ENCODE measurements at regions not wholly inside any gene's neighbourhood (a gene's known extent, or its start where the extent isn't known, plus 50 kb on each side); places are given as distances from the start of the nearest gene placed in this dataset.

- TF ChIP-seq, protein P1, sequence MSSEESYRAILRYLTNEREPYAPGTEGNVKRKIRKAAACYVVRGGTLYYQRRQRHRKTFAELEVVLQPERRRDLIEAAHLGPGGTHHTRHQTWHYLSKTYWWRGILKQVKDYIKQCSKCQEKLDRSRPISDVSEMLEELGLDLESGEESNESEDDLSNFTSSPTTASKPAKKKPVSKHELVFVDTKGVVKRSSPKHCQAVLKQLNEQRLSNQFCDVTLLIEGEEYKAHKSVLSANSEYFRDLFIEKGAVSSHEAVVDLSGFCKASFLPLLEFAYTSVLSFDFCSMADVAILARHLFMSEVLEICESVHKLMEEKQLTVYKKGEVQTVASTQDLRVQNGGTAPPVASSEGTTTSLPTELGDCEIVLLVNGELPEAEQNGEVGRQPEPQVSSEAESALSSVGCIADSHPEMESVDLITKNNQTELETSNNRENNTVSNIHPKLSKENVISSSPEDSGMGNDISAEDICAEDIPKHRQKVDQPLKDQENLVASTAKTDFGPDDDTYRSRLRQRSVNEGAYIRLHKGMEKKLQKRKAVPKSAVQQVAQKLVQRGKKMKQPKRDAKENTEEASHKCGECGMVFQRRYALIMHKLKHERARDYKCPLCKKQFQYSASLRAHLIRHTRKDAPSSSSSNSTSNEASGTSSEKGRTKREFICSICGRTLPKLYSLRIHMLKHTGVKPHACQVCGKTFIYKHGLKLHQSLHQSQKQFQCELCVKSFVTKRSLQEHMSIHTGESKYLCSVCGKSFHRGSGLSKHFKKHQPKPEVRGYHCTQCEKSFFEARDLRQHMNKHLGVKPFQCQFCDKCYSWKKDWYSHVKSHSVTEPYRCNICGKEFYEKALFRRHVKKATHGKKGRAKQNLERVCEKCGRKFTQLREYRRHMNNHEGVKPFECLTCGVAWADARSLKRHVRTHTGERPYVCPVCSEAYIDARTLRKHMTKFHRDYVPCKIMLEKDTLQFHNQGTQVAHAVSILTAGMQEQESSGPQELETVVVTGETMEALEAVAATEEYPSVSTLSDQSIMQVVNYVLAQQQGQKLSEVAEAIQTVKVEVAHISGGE (tag by site-specific recombination; conservative IDR thresholded peaks at IDR 0.05; ENCODE audit: low read depth) = no peak
- TF ChIP-seq, protein P2, sequence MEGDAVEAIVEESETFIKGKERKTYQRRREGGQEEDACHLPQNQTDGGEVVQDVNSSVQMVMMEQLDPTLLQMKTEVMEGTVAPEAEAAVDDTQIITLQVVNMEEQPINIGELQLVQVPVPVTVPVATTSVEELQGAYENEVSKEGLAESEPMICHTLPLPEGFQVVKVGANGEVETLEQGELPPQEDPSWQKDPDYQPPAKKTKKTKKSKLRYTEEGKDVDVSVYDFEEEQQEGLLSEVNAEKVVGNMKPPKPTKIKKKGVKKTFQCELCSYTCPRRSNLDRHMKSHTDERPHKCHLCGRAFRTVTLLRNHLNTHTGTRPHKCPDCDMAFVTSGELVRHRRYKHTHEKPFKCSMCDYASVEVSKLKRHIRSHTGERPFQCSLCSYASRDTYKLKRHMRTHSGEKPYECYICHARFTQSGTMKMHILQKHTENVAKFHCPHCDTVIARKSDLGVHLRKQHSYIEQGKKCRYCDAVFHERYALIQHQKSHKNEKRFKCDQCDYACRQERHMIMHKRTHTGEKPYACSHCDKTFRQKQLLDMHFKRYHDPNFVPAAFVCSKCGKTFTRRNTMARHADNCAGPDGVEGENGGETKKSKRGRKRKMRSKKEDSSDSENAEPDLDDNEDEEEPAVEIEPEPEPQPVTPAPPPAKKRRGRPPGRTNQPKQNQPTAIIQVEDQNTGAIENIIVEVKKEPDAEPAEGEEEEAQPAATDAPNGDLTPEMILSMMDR (tag by site-specific recombination; IDR thresholded peaks at IDR 0.05) = no peak
- TF ChIP-seq ZNF704 (tag by site-specific recombination; IDR thresholded peaks at IDR 0.05) (no peak), YY2 (tag by site-specific recombination; IDR thresholded peaks at IDR 0.05) (no peak), KLF8 (tag by site-specific recombination; IDR thresholded peaks at IDR 0.05) (no peak), IKZF3 (tag by site-specific recombination; IDR thresholded peaks at IDR 0.05) (no peak), ZNF174 (tag by site-specific recombination; IDR thresholded peaks at IDR 0.05) (no peak), ZNF544 (tag by site-specific recombination; IDR thresholded peaks at IDR 0.05) (no peak), ZNF777 (tag by site-specific recombination; IDR thresholded peaks at IDR 0.05; ENCODE audit: borderline replicate concordance) (no peak), ZIC2 (tag by site-specific recombination; IDR thresholded peaks at IDR 0.05) (no peak)
Measured at GRCh38 chr10:107357033-107357432, 192.5 kb upstream of the SORCS1 start (continued).

DNA sequence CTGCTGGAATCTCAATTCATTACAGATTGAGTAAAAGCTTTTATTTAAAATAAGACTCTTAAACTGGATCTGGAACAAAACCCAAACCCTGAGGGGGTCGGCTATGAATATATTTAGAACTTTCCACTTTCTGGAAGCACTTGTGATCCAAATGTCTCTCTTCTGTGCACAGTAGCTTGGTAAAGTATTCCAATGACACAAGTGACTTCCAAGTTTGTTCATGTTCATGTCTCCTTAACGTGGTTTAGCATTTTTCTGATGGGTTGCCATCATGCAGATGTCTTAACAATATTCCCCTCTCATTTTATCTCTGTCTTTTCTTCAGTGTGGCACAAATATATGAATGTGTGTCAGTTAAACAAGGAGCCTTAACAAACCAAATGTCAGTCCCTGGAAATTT, 191.9 kb upstream of the SORCS1 start:
- Histone ChIP-seq H3K36me3 (ENCODE audit: control insufficient read depth in 2 of 2, insufficient read depth in 1 of 2, low read length in 2 of 2) (no peaks in the 10 kb centered on the region), H3K9me3 (ENCODE audit: control insufficient read depth, insufficient read depth, low read depth, low read length) (no peaks in the 10 kb centered on the region), H3K4me1 (ENCODE audit: control insufficient read depth, insufficient read depth, low read length) (no peaks in the 10 kb centered on the region), H3K27ac (ENCODE audit: extremely low read depth, low read depth, low read length) (no peak overlapping the region), H3K4me3 (ENCODE audit: low read depth, low read length) (no peak overlapping the region)
- POLR2A ChIA-PET = no interaction called here
- CTCF ChIA-PET = interaction anchor here (1.1 kb wide), 1 partner anchor 15 kb away, joined by 3 read pairs; no protein-coding TSS in a partner anchor
- TF ChIP-seq RBAK (tag by site-specific recombination; IDR thresholded peaks at IDR 0.05) (no peak), ZFHX2 (tag by site-specific recombination; conservative IDR thresholded peaks at IDR 0.05) (no peak)

- CTCF ChIA-PET = no interaction called here
- POLR2A ChIA-PET = no interaction called here
- Histone ChIP-seq H3K36me3 (ENCODE audit: control insufficient read depth in 2 of 2, insufficient read depth in 1 of 2, low read length in 2 of 2) (no peaks in the 10 kb centered on the region), H3K27ac (ENCODE audit: extremely low read depth, low read depth, low read length) (no peak overlapping the region), H3K9me3 (ENCODE audit: control insufficient read depth, insufficient read depth, low read depth, low read length) (no peaks in the 10 kb centered on the region), H3K4me1 (ENCODE audit: control insufficient read depth, insufficient read depth, low read length) (no peaks in the 10 kb centered on the region), H3K4me3 (ENCODE audit: low read depth, low read length) (no peak overlapping the region)
- TF ChIP-seq ZBTB17 (tag by site-specific recombination; IDR thresholded peaks at IDR 0.05) = no peak
- no peak for TF ChIP-seq FEZF1 (tag by site-specific recombination; IDR thresholded peaks at IDR 0.05)
- no peak for TF ChIP-seq ZNF274 (IDR thresholded peaks at IDR 0.05; ENCODE audit: low read length)
- no peak for TF ChIP-seq ZNF274 (tag by site-specific recombination; IDR thresholded peaks at IDR 0.05; ENCODE audit: borderline replicate concordance)
- TF ChIP-seq ZBTB48 (tag by site-specific recombination; IDR thresholded peaks at IDR 0.05) = no peak
- TF ChIP-seq ZNF48 (tag by site-specific recombination; IDR thresholded peaks at IDR 0.05) = no peak
- TF ChIP-seq REPIN1 (tag by site-specific recombination; IDR thresholded peaks at IDR 0.05; ENCODE audit: low read depth) = no peak
- no peak for TF ChIP-seq SCRT2 (tag by site-specific recombination; IDR thresholded peaks at IDR 0.05)
- TF ChIP-seq ZBTB8A (tag by site-specific recombination; IDR thresholded peaks at IDR 0.05) = no peak
- no peak for TF ChIP-seq ZNF513 (tag by site-specific recombination; IDR thresholded peaks at IDR 0.05)
- no peak for TF ChIP-seq ZNF623 (tag by site-specific recombination; IDR thresholded peaks at IDR 0.05)
- TF ChIP-seq ZNF324 (tag by site-specific recombination; IDR thresholded peaks at IDR 0.05) = no peak
- no peak for TF ChIP-seq ZNF664 (tag by site-specific recombination; IDR thresholded peaks at IDR 0.05)
- no peak for TF ChIP-seq ZNF677 (tag by site-specific recombination; IDR thresholded peaks at IDR 0.05)
- TF ChIP-seq ZNF121 (tag by site-specific recombination; IDR thresholded peaks at IDR 0.05) = no peak
- no peak for TF ChIP-seq ZNF341 (tag by site-specific recombination; IDR thresholded peaks at IDR 0.05; ENCODE audit: low read depth)
- no peak for TF ChIP-seq ZNF843 (tag by site-specific recombination; IDR thresholded peaks at IDR 0.05)
Measured at GRCh38 chr10:107342711-107343110, 178.2 kb upstream of the SORCS1 start.
